GM23338 (cell line): ENCODE measurements at regions not wholly inside any gene's neighbourhood (a gene's known extent, or its start where the extent isn't known, plus 50 kb on each side); places are given as distances from the start of the nearest gene placed in this dataset.

Experiments
- ATAC-seq: fragments of 200-7000 bp; cut with Tn5 transposase; 3 replicates; pipeline ENCODE4 v1.9.1; 2020
- DNase-seq: peaks from one replicate; pipeline ENCODE4 v3.0.0-alpha.2; 2015; ENCODE audit warnings: low spot score
- H2AFZ ChIP-seq: fragments of 200-600 bp; sonication (generic); 2 replicates; pipeline ENCODE4 v1.8.0; 2016; ENCODE audit warnings: antibody characterized with exemption, mild to moderate bottlenecking, moderate library complexity
- H3F3A ChIP-seq: fragments of 200-600 bp; sonication (generic); replicated peaks from 2 replicates; pipeline ENCODE4 v1.8.0; 2017; ENCODE audit warnings: antibody characterized with exemption, mixed run types, low read depth
- H3K27ac ChIP-seq: fragments of 200-600 bp; sonication (generic); 2 replicates; pipeline ENCODE4 v1.6.1; 2016; ENCODE audit warnings: low read depth
- H3K27me3 ChIP-seq: fragments of 200-600 bp; sonication (generic); 2 replicates; pipeline ENCODE4 v1.8.0; 2016; ENCODE audit warnings: mild to moderate bottlenecking, mixed run types, moderate library complexity; ENCODE audit not compliant: insufficient read depth
- H3K36me3 ChIP-seq: fragments of 200-600 bp; sonication (generic); 2 replicates; pipeline ENCODE4 v1.8.0; 2016; ENCODE audit warnings: mild to moderate bottlenecking; ENCODE audit not compliant: insufficient read depth
- H3K4me1 ChIP-seq: fragments of 200-600 bp; sonication (generic); 2 replicates; pipeline ENCODE4 v1.8.0; 2016; ENCODE audit warnings: mild to moderate bottlenecking, moderate library complexity; ENCODE audit not compliant: insufficient read depth
- H3K4me2 ChIP-seq: fragments of 200-600 bp; sonication (generic); 2 replicates; pipeline ENCODE4 v1.7.1; 2017; ENCODE audit warnings: mixed run types
- H3K4me3 ChIP-seq: fragments of 200-600 bp; sonication (generic); 2 replicates; pipeline ENCODE4 v1.6.1; 2016; ENCODE audit warnings: mixed run types
- H3K79me2 ChIP-seq: fragments of 200-600 bp; sonication (generic); replicated peaks from 2 replicates; pipeline ENCODE4 v1.8.0; 2017; ENCODE audit warnings: mild to moderate bottlenecking; ENCODE audit not compliant: insufficient read depth
- H3K9me2 ChIP-seq: fragments of 200-600 bp; sonication (generic); 2 replicates; pipeline ENCODE4 v1.8.0; 2017; ENCODE audit not compliant: insufficient read depth
- H4K20me1 ChIP-seq: fragments of 200-600 bp; sonication (generic); replicated peaks from 2 replicates; pipeline ENCODE4 v1.8.0; 2017; ENCODE audit warnings: mild to moderate bottlenecking; ENCODE audit not compliant: insufficient read depth
- H3K27ac Mint-ChIP-seq: 2 replicates; pipeline ENCODE4 v1.8.0; 2020; ENCODE audit warnings: inconsistent platforms, mild to moderate bottlenecking, moderate library complexity, mixed read lengths
- H3K27me3 Mint-ChIP-seq: 3 replicates; pipeline ENCODE4 v1.8.0; 2022; ENCODE audit warnings: low read depth, mild to moderate bottlenecking, moderate library complexity, mixed read lengths, inconsistent platforms; ENCODE audit not compliant: insufficient read depth, poor library complexity
- H3K36me3 Mint-ChIP-seq: 3 replicates; pipeline ENCODE4 v1.8.0; 2021; ENCODE audit warnings: low read depth, mild to moderate bottlenecking, inconsistent platforms, moderate library complexity, mixed read lengths
- H3K4me1 Mint-ChIP-seq: 3 replicates; pipeline ENCODE4 v1.8.0; 2020; ENCODE audit warnings: mild to moderate bottlenecking, inconsistent platforms, mixed read lengths
- H3K4me3 Mint-ChIP-seq: 3 replicates; pipeline ENCODE4 v1.8.0; 2021; ENCODE audit warnings: moderate library complexity, mild to moderate bottlenecking, inconsistent platforms, mixed read lengths
- H3K9me3 Mint-ChIP-seq: 3 replicates; pipeline ENCODE4 v1.8.0; 2020; ENCODE audit warnings: moderate library complexity, mild to moderate bottlenecking, inconsistent platforms, mixed read lengths
- CREB1 ChIP-seq: fragments of 250-450 bp; sonication (Bioruptor Pico); IDR thresholded peaks from 2 replicates; pipeline ENCODE4 v1.5.0; 2020; ENCODE audit warnings: low read depth, mild to moderate bottlenecking, moderate library complexity
- CTCF ChIP-seq, 2 experiments: fragments of 200-600 bp in 1 of 2; sonication (generic) in 1 of 2; conservative IDR thresholded peaks; 2 replicates each; pipeline versions ENCODE4 v1.5.1 to v1.6.1; 2016 to 2017; ENCODE audit warnings: antibody characterized with exemption in 2 of 2, low read depth in 2 of 2, mild to moderate bottlenecking in 2 of 2, moderate library complexity in 1 of 2
- ETS1 ChIP-seq: IDR thresholded peaks from 2 replicates; pipeline ENCODE4 v1.6.1; 2016; ENCODE audit warnings: antibody characterized with exemption
- JUNB ChIP-seq: IDR thresholded peaks from one replicate; pipeline ENCODE4 v1.6.1; 2016; ENCODE audit warnings: antibody characterized with exemption; ENCODE audit not compliant: unreplicated experiment
- NANOG ChIP-seq: IDR thresholded peaks from 2 replicates; pipeline ENCODE4 v1.6.1; 2016; ENCODE audit warnings: antibody characterized with exemption, borderline replicate concordance
- POLR2AphosphoS5 ChIP-seq: IDR thresholded peaks from 2 replicates; pipeline ENCODE4 v1.6.1; 2016; ENCODE audit warnings: antibody characterized with exemption, low read depth
- STAT1 ChIP-seq: IDR thresholded peaks from one replicate; pipeline ENCODE4 v1.6.1; 2016; ENCODE audit warnings: antibody characterized with exemption; ENCODE audit not compliant: unreplicated experiment
- ZNF114 ChIP-seq: fragments of 250-450 bp; sonication (Bioruptor Pico); IDR thresholded peaks from 2 replicates; pipeline ENCODE4 v1.5.0; 2020; ENCODE audit warnings: mild to moderate bottlenecking, moderate library complexity

GRCh38 chr4:152099555-152099954 lies 338.7 kb upstream of the GATB start:
- Mint-ChIP-seq H3K27me3 (peaks cover 7% of the 10 kb centered on the region), H3K4me1 (peaks cover 12% of the 10 kb centered on the region), H3K4me3 (no peak overlapping the region), H3K9me3 (no peaks in the 10 kb centered on the region; the same call in 2 of the 3 replicates), H3K36me3 (no peaks in the 10 kb centered on the region), H3K27ac (no peak overlapping the region)
- H2AFZ ChIP-seq, result no peak overlapping the region
- ATAC-seq, result no peak
- no peak for DNase-seq
- no peaks in the 10 kb centered on the region for H3F3A ChIP-seq
- TF ChIP-seq CTCF (conservative IDR thresholded peaks at IDR 0.05; ENCODE audit: low read depth in 2 of 2) (peak in 1 of 2 experiments; percentile 22; a peak in 1 of 4 replicates), STAT1 (no peak), ETS1 (no peak), ZNF114 (CRISPR knock-in tag) (no peak), POLR2AphosphoS5 (no peak)
- H3K27me3 ChIP-seq, result no peaks in the 10 kb centered on the region
- no peak overlapping the region for H3K4me2 ChIP-seq
- no peaks in the 10 kb centered on the region for H4K20me1 ChIP-seq
- H3K4me1 ChIP-seq, result peaks cover 7% of the 10 kb centered on the region; the same call in 1 of the 2 replicates
- peaks cover 4% of the 10 kb centered on the region; the same call in 1 of the 2 replicates for H3K9me2 ChIP-seq
- H3K36me3 ChIP-seq, result no peaks in the 10 kb centered on the region
- no peak overlapping the region for H3K4me3 ChIP-seq
- no peaks in the 10 kb centered on the region for H3K79me2 ChIP-seq
- H3K27ac ChIP-seq, result no peak overlapping the region

- no peak overlapping the region for H3K4me3 Mint-ChIP-seq
- H3K27ac Mint-ChIP-seq, result no peak overlapping the region
- H3K4me2 ChIP-seq, result no peak overlapping the region
- no peaks in the 10 kb centered on the region for H3K27me3 ChIP-seq
- H3K4me3 ChIP-seq, result no peak overlapping the region
- DNase-seq (no peak), ATAC-seq (no peak)
- H3K27me3 Mint-ChIP-seq, result peaks cover 7% of the 10 kb centered on the region
- TF ChIP-seq POLR2AphosphoS5, result no peak
- TF ChIP-seq CREB1 (CRISPR knock-in tag), result no peak
- TF ChIP-seq JUNB, result no peak
- TF ChIP-seq NANOG, result no peak
- TF ChIP-seq CTCF (conservative IDR thresholded peaks at IDR 0.05; ENCODE audit: low read depth in 2 of 2), result no peak
- no peaks in the 10 kb centered on the region for H4K20me1 ChIP-seq
- H3K79me2 ChIP-seq, result no peaks in the 10 kb centered on the region
- peaks cover 7% of the 10 kb centered on the region; the same call in 1 of the 2 replicates for H3K4me1 ChIP-seq
- H3K9me2 ChIP-seq, result peaks cover 4% of the 10 kb centered on the region; the same call in 1 of the 2 replicates
- no peak overlapping the region for H3K27ac ChIP-seq
- no peaks in the 10 kb centered on the region; the same call in 2 of the 3 replicates for H3K9me3 Mint-ChIP-seq
- H3K36me3 ChIP-seq, result no peaks in the 10 kb centered on the region
- H3K4me1 Mint-ChIP-seq, result peaks cover 12% of the 10 kb centered on the region
- H2AFZ ChIP-seq, result no peak overlapping the region
- H3K36me3 Mint-ChIP-seq, result no peaks in the 10 kb centered on the region
- no peaks in the 10 kb centered on the region for H3F3A ChIP-seq
These were observed 338.2 kb upstream of the GATB start for GRCh38 chr4:152099061-152099425.
